ENCODE measurements at regions not wholly inside any gene's neighbourhood (a gene's known extent, or its start where the extent isn't known, plus 50 kb on each side); places are given as distances from the start of the nearest gene placed in this dataset.
A peak's percentile ranks its signal among the peaks of the same experiment; 100 is the strongest.

DNA sequence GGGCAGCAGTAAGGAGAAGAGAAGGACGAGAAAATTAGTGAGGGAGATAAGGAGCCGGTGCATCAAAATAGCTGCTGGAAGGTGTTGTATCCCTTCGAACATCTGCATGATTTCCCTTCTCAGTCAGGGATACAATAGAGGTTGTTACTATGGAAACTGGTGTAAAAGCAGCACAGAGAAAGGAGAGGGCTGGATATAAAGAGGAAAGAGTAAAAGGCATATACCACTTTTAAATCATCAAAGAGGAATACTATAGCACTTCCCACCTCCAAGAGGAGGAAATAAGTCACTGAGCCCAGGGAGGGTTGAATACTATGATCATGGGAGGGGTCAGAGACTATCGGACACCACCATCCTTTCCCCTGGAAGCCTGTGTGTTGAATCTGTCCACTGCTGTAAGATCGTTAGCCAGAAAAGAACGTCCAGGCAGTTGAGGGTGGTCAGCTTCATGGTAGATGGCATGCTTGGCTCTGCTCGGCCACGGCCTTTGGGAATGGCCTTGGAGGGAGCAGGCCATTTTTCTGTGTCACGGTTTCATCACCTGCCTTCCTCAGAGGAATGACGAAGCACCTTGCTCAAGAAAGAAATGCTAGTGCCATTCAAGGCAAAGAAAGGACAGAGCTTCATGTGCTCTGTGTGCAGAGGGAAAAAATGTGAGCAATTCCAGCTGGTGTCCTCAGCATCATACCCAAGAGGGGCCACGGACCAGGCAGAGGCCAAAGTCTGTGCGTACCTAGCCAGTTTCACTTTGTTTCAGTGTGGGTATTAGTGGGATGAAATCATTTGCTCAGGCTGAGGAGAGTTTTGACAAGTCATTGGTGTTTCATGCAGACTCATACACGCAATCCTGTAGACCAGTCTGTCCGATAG lies 64.2 kb downstream of the IRF2BP2 start:
- H3K9ac ChIP-seq (ENCODE audit: insufficient read length) = no peak overlapping the region

GRCh38 chr1:234544087-234544579 lies 65.2 kb upstream of the TARBP1 start:
- TF ChIP-seq FOXP2 (optimal IDR thresholded peaks at IDR 0.05; ENCODE audit: control extremely low read depth, extremely low read length, insufficient read depth) (peak; percentile 91), POLR2AphosphoS5 (IDR thresholded peaks at IDR 0.05; ENCODE audit: borderline replicate concordance, low read depth, low read length) (no peak)
- Histone ChIP-seq H3K9me3 (ENCODE audit: low read depth, low read length) (no peaks in the 10 kb centered on the region), H3K27ac (peak overlapping the region; percentile 70), H3K9ac (ENCODE audit: insufficient read length) (peak overlapping the region; percentile 19), H3K4me3 (peak overlapping the region; percentile 48), H3K36me3 (ENCODE audit: insufficient read depth, low read length) (no peaks in the 10 kb centered on the region)
- peak; percentile 84 for DNase-seq (ENCODE audit: low read depth, low spot score)

More for the DNA sequence above, 64.2 kb downstream of the IRF2BP2 start:
- no peak for DNase-seq (ENCODE audit: low read depth, low spot score)
- no peaks in the 10 kb centered on the region for H3K9me3 ChIP-seq (ENCODE audit: low read depth, low read length)
- no peak overlapping the region for H3K4me3 ChIP-seq
- no peak for TF ChIP-seq POLR2AphosphoS5 (IDR thresholded peaks at IDR 0.05; ENCODE audit: borderline replicate concordance, low read depth, low read length)
- no peak for TF ChIP-seq EZH2 (IDR thresholded peaks at IDR 0.05)
- no peak for TF ChIP-seq FOXP2 (optimal IDR thresholded peaks at IDR 0.05; ENCODE audit: control extremely low read depth, extremely low read length, insufficient read depth)
- no peaks in the 10 kb centered on the region for H3K36me3 ChIP-seq (ENCODE audit: insufficient read depth, low read length)
- H3K27ac ChIP-seq = no peak overlapping the region

DNA sequence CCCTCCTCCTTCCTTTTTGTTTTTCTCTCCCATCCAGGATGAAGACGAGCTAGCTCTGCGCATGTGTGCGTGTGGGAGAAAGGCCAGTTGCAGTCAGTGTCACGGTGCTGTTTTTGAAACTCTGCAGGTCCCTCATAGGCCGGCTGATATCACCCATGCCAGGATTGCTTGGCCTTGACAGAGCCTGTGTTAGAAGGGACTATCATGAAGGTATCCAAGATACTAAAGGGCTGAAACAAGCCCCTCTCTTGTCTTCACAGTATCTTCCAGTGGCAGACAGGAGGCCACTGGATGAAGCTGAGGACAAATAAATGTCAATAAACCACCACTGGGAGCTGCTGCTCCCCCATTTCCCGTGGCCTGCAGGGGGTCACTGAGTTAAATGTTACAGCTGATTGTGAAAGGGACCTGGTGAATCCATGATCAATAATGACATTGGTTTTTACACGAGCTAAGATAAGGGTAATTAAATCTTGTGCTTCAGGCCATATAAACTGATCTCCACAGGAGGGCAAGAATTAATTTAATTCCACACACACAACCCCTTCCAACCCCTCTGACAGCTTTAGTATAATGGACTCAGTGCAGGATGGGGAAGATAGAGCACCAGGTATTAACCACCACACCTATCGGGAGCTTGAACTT lies 64.6 kb upstream of the TARBP1 start:
- peak overlapping the region; percentile 70 for H3K27ac ChIP-seq
- TF ChIP-seq EZH2 (IDR thresholded peaks at IDR 0.05) = no peak
- TF ChIP-seq FOXP2 (optimal IDR thresholded peaks at IDR 0.05; ENCODE audit: control extremely low read depth, extremely low read length, insufficient read depth) = no peak
- TF ChIP-seq POLR2AphosphoS5 (IDR thresholded peaks at IDR 0.05; ENCODE audit: borderline replicate concordance, low read depth, low read length) = no peak

GRCh38 chr1:234542211-234542850 lies 63.4 kb upstream of the TARBP1 start:
- no peak overlapping the region for H3K27ac ChIP-seq
- TF ChIP-seq EZH2 (IDR thresholded peaks at IDR 0.05) (no peak), POLR2AphosphoS5 (IDR thresholded peaks at IDR 0.05; ENCODE audit: borderline replicate concordance, low read depth, low read length) (no peak)
- no peak overlapping the region for H3K4me3 ChIP-seq
- no peak overlapping the region for H3K9ac ChIP-seq (ENCODE audit: insufficient read length)
- no peaks in the 10 kb centered on the region for H3K36me3 ChIP-seq (ENCODE audit: insufficient read depth, low read length)
- DNase-seq (ENCODE audit: low read depth, low spot score) = no peak
- no peaks in the 10 kb centered on the region for H3K9me3 ChIP-seq (ENCODE audit: low read depth, low read length)

More for the DNA sequence above, 64.6 kb upstream of the TARBP1 start:
- DNase-seq (ENCODE audit: low read depth, low spot score) = no peak
- Histone ChIP-seq H3K4me3 (peak overlapping the region; percentile 48), H3K9ac (ENCODE audit: insufficient read length) (peak overlapping the region; percentile 19), H3K36me3 (ENCODE audit: insufficient read depth, low read length) (no peaks in the 10 kb centered on the region), H3K9me3 (ENCODE audit: low read depth, low read length) (no peaks in the 10 kb centered on the region)

DNA sequence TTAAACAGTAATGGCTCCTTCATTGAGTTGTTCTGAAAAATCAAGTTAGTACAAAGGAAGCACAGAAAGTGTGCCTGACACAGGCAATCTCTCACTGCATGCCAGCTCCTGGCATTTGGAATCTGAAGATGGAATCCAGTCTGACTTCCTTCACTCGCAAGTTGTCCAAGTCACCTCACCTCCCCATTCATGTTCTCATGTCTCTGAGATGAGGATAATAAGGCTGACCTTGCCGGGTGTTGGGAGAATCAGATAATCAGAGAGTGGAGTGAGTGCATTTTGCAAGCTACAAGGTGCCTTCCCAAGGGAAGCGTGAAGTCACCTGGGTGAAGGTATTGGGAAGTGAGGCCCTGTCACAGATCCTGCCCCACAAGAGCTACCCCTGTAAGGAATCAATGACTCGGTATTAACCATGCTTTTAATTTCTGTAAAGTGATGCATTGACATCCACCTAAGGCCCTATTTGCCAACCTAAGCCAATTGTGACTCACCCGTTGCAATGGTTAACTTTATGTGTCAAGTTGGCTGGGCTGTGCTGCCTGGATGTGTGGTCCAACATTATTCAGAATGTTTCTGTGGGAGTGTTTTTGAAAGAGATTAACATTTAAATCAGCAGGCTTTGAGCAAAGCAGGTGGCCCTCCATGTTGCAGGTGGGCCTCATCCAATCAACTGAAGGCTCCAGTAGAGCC lies 62.5 kb upstream of the TARBP1 start:
- no peak for DNase-seq (ENCODE audit: low read depth, low spot score)
- Histone ChIP-seq H3K36me3 (ENCODE audit: insufficient read depth, low read length) (no peaks in the 10 kb centered on the region), H3K4me3 (no peak overlapping the region), H3K27ac (no peak overlapping the region), H3K9me3 (ENCODE audit: low read depth, low read length) (no peaks in the 10 kb centered on the region), H3K9ac (ENCODE audit: insufficient read length) (no peak overlapping the region)
- TF ChIP-seq FOXP2 (optimal IDR thresholded peaks at IDR 0.05; ENCODE audit: control extremely low read depth, extremely low read length, insufficient read depth) = no peak

GRCh38 chr1:234540404-234540762 lies 61.4 kb upstream of the TARBP1 start:
- H3K36me3 ChIP-seq (ENCODE audit: insufficient read depth, low read length) = no peaks in the 10 kb centered on the region
- no peak overlapping the region for H3K4me3 ChIP-seq
- TF ChIP-seq FOXP2 (optimal IDR thresholded peaks at IDR 0.05; ENCODE audit: control extremely low read depth, extremely low read length, insufficient read depth) (no peak), POLR2AphosphoS5 (IDR thresholded peaks at IDR 0.05; ENCODE audit: borderline replicate concordance, low read depth, low read length) (no peak), EZH2 (IDR thresholded peaks at IDR 0.05) (no peak)
- H3K9me3 ChIP-seq (ENCODE audit: low read depth, low read length) = no peaks in the 10 kb centered on the region
- DNase-seq (ENCODE audit: low read depth, low spot score) = no peak
- no peak overlapping the region for H3K9ac ChIP-seq (ENCODE audit: insufficient read length)
- H3K27ac ChIP-seq = no peak overlapping the region

GRCh38 chr1:234539666-234540403 lies 60.9 kb upstream of the TARBP1 start:
- Histone ChIP-seq H3K27ac (no peak overlapping the region), H3K9ac (ENCODE audit: insufficient read length) (no peak overlapping the region), H3K36me3 (ENCODE audit: insufficient read depth, low read length) (no peaks in the 10 kb centered on the region), H3K4me3 (no peak overlapping the region), H3K9me3 (ENCODE audit: low read depth, low read length) (no peaks in the 10 kb centered on the region)
- no peak for TF ChIP-seq POLR2AphosphoS5 (IDR thresholded peaks at IDR 0.05; ENCODE audit: borderline replicate concordance, low read depth, low read length)
- no peak for TF ChIP-seq EZH2 (IDR thresholded peaks at IDR 0.05)
- TF ChIP-seq FOXP2 (optimal IDR thresholded peaks at IDR 0.05; ENCODE audit: control extremely low read depth, extremely low read length, insufficient read depth) = no peak
- DNase-seq (ENCODE audit: low read depth, low spot score) = no peak

Measured in SK-N-MC (cell line).